CD14-positive monocyte (primary cell): ENCODE measurements at regions not wholly inside any gene's neighbourhood (a gene's known extent, or its start where the extent isn't known, plus 50 kb on each side); places are given as distances from the start of the nearest gene placed in this dataset.

Experiments used
- DNase-seq, 3 donors: peaks; one replicate each; pipeline ENCODE4 v3.0.0-alpha.2; 2011 to 2022
- H2AFZ ChIP-seq: 2 replicates; pipeline ENCODE4 v1.6.0; 2012; ENCODE audit warnings: mild to moderate bottlenecking, low read depth, low read length, inconsistent platforms; ENCODE audit not compliant: insufficient read depth, poor library complexity, severe bottlenecking
- H3K27ac ChIP-seq, 2 donors: 1 replicate in 1 of 2; 2 replicates in 1 of 2; pipeline ENCODE4 v1.5.1; 2012 to 2013; ENCODE audit warnings: low read length in 2 of 2, control low read depth in 1 of 2, inconsistent platforms in 1 of 2, low read depth in 1 of 2, mild to moderate bottlenecking in 1 of 2
- H3K27me3 ChIP-seq, 2 donors: one replicate each; pipeline versions ENCODE4 v1.6.0 to v1.6.1; 2011 to 2013; ENCODE audit warnings: low read length in 2 of 2; ENCODE audit not compliant: control insufficient read depth in 2 of 2, insufficient read depth in 2 of 2
- H3K36me3 ChIP-seq, 2 donors: replicated peaks in 1 of 2; 1 replicate in 1 of 2; 2 replicates in 1 of 2; pipeline versions ENCODE4 v1.5.1 to v1.6.1; 2012 to 2013; ENCODE audit warnings: low read length in 2 of 2, control low read depth in 1 of 2, inconsistent platforms in 1 of 2, mild to moderate bottlenecking in 1 of 2; ENCODE audit not compliant: insufficient read depth in 2 of 2, control insufficient read depth in 1 of 2
- H3K4me1 ChIP-seq, 2 donors: 1 replicate in 1 of 2; 2 replicates in 1 of 2; pipeline versions ENCODE4 v1.5.1 to v1.6.1; 2012 to 2013; ENCODE audit warnings: low read length in 2 of 2, control low read depth in 1 of 2, inconsistent platforms in 1 of 2, mild to moderate bottlenecking in 1 of 2, moderate library complexity in 1 of 2; ENCODE audit not compliant: insufficient read depth in 2 of 2, control insufficient read depth in 1 of 2
- H3K4me2 ChIP-seq: replicated peaks from 2 replicates; pipeline ENCODE3; 2012; ENCODE audit warnings: low read length, moderate library complexity, mild to moderate bottlenecking; ENCODE audit not compliant: poor library complexity, severe bottlenecking; ENCODE audit errors: extremely low read depth
- H3K4me3 ChIP-seq, 3 experiments: fragments of 200-600 bp in 1 of 3; sonication (generic) in 1 of 3; replicated peaks in 1 of 3; 1 replicate in 2 of 3; 2 replicates in 1 of 3; pipeline ENCODE4 v1.5.1; 2011 to 2013; ENCODE audit warnings: low read length in 3 of 3, mild to moderate bottlenecking in 3 of 3, control low read depth in 2 of 3, low read depth in 2 of 3, inconsistent platforms in 1 of 3, moderate library complexity in 1 of 3
- H3K79me2 ChIP-seq: 2 replicates; pipeline ENCODE4 v1.6.0; 2012; ENCODE audit warnings: mild to moderate bottlenecking, control low read depth, inconsistent platforms, low read length, moderate library complexity; ENCODE audit not compliant: insufficient read depth
- H3K9ac ChIP-seq: 2 replicates; pipeline ENCODE4 v1.6.0; 2017; ENCODE audit warnings: low read length, mild to moderate bottlenecking; ENCODE audit not compliant: insufficient read depth, poor library complexity, severe bottlenecking
- H3K9me3 ChIP-seq, 2 donors: replicated peaks in 1 of 2; 1 replicate in 1 of 2; 2 replicates in 1 of 2; pipeline versions ENCODE4 v1.5.1 to v1.6.1; 2012 to 2013; ENCODE audit warnings: low read length in 2 of 2, control low read depth in 1 of 2; ENCODE audit not compliant: control insufficient read depth in 1 of 2, insufficient read depth in 1 of 2
- H4K20me1 ChIP-seq: 2 replicates; pipeline ENCODE4 v1.6.0; 2012; ENCODE audit warnings: mild to moderate bottlenecking, low read length, control low read depth, moderate library complexity; ENCODE audit not compliant: insufficient read depth
- H3K27ac Mint-ChIP-seq, 7 donors: one replicate each; pipeline ENCODE4 v1.8.0; 2020; ENCODE audit warnings: mild to moderate bottlenecking in 7 of 7, mixed read lengths in 7 of 7, moderate library complexity in 6 of 7, inconsistent platforms in 2 of 7
- H3K27me3 Mint-ChIP-seq, 3 donors: one replicate each; pipeline ENCODE4 v1.8.0; 2021 to 2022; ENCODE audit warnings: low read depth in 3 of 3, mild to moderate bottlenecking in 3 of 3, mixed read lengths in 3 of 3, moderate library complexity in 3 of 3, inconsistent platforms in 1 of 3
- H3K36me3 Mint-ChIP-seq, 2 donors: one replicate each; pipeline ENCODE4 v1.8.0; 2020; ENCODE audit warnings: mixed read lengths in 2 of 2, inconsistent platforms in 1 of 2, mild to moderate bottlenecking in 1 of 2
- H3K4me1 Mint-ChIP-seq: one replicate; pipeline ENCODE4 v1.8.0; 2020; ENCODE audit warnings: mild to moderate bottlenecking, mixed read lengths
- H3K4me3 Mint-ChIP-seq, 2 donors: one replicate each; pipeline ENCODE4 v1.8.0; 2020; ENCODE audit warnings: mild to moderate bottlenecking in 2 of 2, mixed read lengths in 2 of 2, moderate library complexity in 1 of 2
- H3K9me3 Mint-ChIP-seq, 7 donors: one replicate each; pipeline ENCODE4 v1.8.0; 2020 to 2022; ENCODE audit warnings: mixed read lengths in 7 of 7, mild to moderate bottlenecking in 6 of 7, moderate library complexity in 6 of 7, inconsistent platforms in 2 of 7
- CTCF ChIP-seq: fragments of 200-600 bp; IDR thresholded peaks from one replicate; pipeline ENCODE4 v1.8.0; 2022; ENCODE audit warnings: antibody characterized with exemption, mild to moderate bottlenecking
- WGBS: methylation state at CpG from one replicate; pipeline ENCODE4 v1.1.5; 2013; ENCODE audit warnings: missing lambda C conversion rate; ENCODE audit not compliant: insufficient coverage; 5-methylcytosine and 5-hydroxymethylcytosine counted together
- intact Hi-C, 2 donors: fragments of 100-400 bp; cut with micrococcal nuclease; formaldehyde crosslinking; loops; one replicate each; pipeline versions ENCODE4 v1.15.0 to v1.15.1; 2023

DNA sequence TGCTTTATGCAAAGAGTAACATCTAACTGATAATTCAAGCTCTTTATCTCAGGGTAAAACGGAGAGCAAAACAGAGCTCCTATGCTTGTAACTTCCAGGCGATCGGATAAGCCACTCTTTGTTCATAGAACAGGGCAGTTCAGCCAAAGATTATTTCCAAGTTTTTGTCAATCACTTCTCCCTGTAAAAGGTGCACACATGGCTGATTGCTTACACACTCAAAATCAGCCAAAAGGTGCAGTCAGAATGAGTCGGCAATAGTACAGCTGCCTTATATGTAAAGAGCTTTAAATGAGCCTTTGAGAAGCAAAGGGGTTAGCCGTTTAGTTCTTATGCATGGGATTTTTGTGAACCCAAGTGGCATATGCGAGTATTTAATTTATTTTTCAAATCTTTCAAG, 449.6 kb upstream of the POU3F2 start:
- H3K79me2 ChIP-seq, result no peaks in the 10 kb centered on the region
- Mint-ChIP-seq H3K36me3 (no peaks in the 10 kb centered on the region), H3K4me1 (no peaks in the 10 kb centered on the region), H3K4me3 (no peak overlapping the region), H3K27ac (no peak overlapping the region), H3K27me3 (no peaks in the 10 kb centered on the region), H3K9me3 (peaks cover 0 to 2% (median 0%) of the 10 kb centered on the region in 7 donors)
- intact Hi-C loops, result no loop called here
- no peaks in the 10 kb centered on the region for H3K36me3 ChIP-seq
- no peaks in the 10 kb centered on the region for H4K20me1 ChIP-seq
- DNase-seq, result no peak
- no peak overlapping the region for H3K4me2 ChIP-seq
- no peak overlapping the region for H3K9ac ChIP-seq
- no peak overlapping the region for H3K4me3 ChIP-seq
- H3K9me3 ChIP-seq, result no peaks in the 10 kb centered on the region
- no peak overlapping the region for H2AFZ ChIP-seq
- 81% methylated on average over 5 of the region's 6 CpGs for WGBS
- no peaks in the 10 kb centered on the region for H3K27me3 ChIP-seq
- no peak for TF ChIP-seq CTCF
- H3K4me1 ChIP-seq, result no peaks in the 10 kb centered on the region
- no peak overlapping the region for H3K27ac ChIP-seq

DNA sequence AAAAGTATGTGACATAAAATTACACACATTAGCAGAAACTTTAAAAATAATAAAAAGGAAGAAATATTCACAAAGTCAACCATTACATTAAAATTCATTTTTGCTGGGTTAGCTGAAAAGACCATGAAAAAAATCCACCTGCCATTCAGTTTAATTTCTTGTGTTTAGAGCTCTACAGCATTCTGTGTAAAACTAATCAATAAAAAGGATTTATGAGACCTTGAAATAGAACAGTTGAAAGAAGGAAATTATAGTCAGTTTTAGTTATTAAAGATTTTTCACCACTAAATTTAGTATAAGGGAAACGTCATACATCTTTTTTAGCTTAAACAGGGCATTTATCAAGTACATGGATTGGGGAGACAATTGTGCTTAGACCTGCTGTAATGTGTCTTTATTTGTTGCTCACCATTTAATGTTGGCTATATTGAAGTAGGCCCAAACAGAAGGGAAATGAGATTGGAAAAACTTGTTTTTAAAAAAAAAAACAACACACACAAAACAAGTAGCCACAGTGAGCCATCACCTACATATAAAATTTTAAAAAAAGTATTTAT, 438.7 kb upstream of the POU3F2 start:
- no CpG with 5 or more reads among the region's 1 CpG for WGBS
- Histone ChIP-seq H3K27ac (no peak overlapping the region), H3K27me3 (no peaks in the 10 kb centered on the region), H3K9ac (no peak overlapping the region), H4K20me1 (no peaks in the 10 kb centered on the region), H3K4me1 (no peaks in the 10 kb centered on the region), H3K9me3 (no peaks in the 10 kb centered on the region), H3K4me2 (no peak overlapping the region), H3K36me3 (no peaks in the 10 kb centered on the region), H3K79me2 (no peaks in the 10 kb centered on the region), H2AFZ (no peak overlapping the region), H3K4me3 (no peak overlapping the region)
- Mint-ChIP-seq H3K36me3 (no peaks in the 10 kb centered on the region), H3K27me3 (no peaks in the 10 kb centered on the region), H3K4me3 (no peak overlapping the region), H3K9me3 (peaks cover 0 to 5% (median 2%) of the 10 kb centered on the region in 7 donors), H3K4me1 (no peaks in the 10 kb centered on the region), H3K27ac (no peak overlapping the region)
- TF ChIP-seq CTCF, result no peak
- intact Hi-C loops, result no loop called here
- DNase-seq, result no peak
